ENCODE measurements at regions not wholly inside any gene's neighbourhood (a gene's known extent, or its start where the extent isn't known, plus 50 kb on each side); places are given as distances from the start of the nearest gene placed in this dataset.

DNA sequence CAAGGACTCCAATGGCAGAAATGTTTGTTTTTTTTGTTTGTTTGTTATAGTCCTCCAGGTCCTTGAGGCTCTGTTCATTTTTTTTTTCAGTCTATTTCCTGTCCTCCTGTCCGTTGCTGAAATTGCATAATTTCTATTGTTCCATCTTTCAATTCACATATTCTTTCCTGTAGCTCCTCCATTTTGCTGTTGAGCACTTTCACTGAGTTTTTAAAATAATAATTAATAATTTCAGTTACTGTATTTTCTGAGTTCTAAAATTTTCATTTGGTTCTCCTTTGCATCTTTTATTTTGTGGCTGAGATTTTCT is 202.3 kb upstream of the AGR3 start:
- Histone ChIP-seq H3K4me1 (no peaks in the 10 kb centered on the region), H3K36me3 (no peaks in the 10 kb centered on the region), H3K4me3 (no peak overlapping the region), H3K27ac (no peak overlapping the region), H3K9me3 (no peaks in the 10 kb centered on the region), H3K27me3 (no peaks in the 10 kb centered on the region)
- TF ChIP-seq CTCF (IDR thresholded peaks at IDR 0.05) (no peak), EP300 (IDR thresholded peaks at IDR 0.05) (no peak), POLR2A (IDR thresholded peaks at IDR 0.05) (no peak), POLR2AphosphoS5 (IDR thresholded peaks at IDR 0.05) (no peak)
- 40 to 74% methylated on average over 1 of the region's 1 CpG for WGBS, 2 donors
- DNase-seq (no peak), ATAC-seq (ENCODE audit: low FRiP score in 2 of 2) (no peak)

DNA sequence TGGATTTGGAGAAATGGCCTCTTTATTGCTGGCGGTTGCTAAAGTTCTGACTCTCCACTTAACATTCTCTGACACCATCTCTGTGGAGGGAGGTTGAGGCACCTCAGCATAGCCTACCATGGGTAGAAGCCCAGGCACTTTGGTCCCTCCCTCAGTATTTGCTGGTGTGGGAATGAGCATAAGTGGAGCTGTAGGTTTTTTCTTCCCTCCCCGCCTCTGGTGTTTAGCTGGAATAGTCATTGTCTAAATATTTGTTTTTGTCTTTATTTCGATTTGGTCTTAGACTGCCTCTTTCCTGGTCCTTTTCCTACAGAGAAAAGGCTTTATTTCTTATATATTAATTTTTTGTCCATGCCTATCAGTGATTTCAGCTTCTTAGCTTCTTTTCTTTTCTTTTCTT is 203.4 kb upstream of the AGR3 start:
- H3K4me3 ChIP-seq, result no peak overlapping the region
- WGBS, 2 donors, result 81 to 83% methylated on average over 3 of the region's 3 CpGs
- H3K4me1 ChIP-seq, result no peaks in the 10 kb centered on the region
- no peak for TF ChIP-seq CTCF (IDR thresholded peaks at IDR 0.05)
- no peaks in the 10 kb centered on the region for H3K9me3 ChIP-seq
- DNase-seq, result no peak
- H3K36me3 ChIP-seq, result no peaks in the 10 kb centered on the region
- no peak for ATAC-seq (ENCODE audit: low FRiP score in 2 of 2)
- no peaks in the 10 kb centered on the region for H3K27me3 ChIP-seq
- H3K27ac ChIP-seq, result no peak overlapping the region

GRCh38 chr7:17086403-17086802 is 204.6 kb upstream of the AGR3 start:
- WGBS, 2 donors, result 68 to 75% methylated on average over 5 of the region's 5 CpGs
- Histone ChIP-seq H3K27me3 (no peaks in the 10 kb centered on the region), H3K9me3 (no peaks in the 10 kb centered on the region), H3K36me3 (no peaks in the 10 kb centered on the region), H3K27ac (no peak overlapping the region), H3K4me3 (no peak overlapping the region), H3K4me1 (no peaks in the 10 kb centered on the region)
- ATAC-seq (ENCODE audit: low FRiP score in 2 of 2) (no peak), DNase-seq (no peak)
- no peak for TF ChIP-seq POLR2AphosphoS5 (IDR thresholded peaks at IDR 0.05)
- no peak for TF ChIP-seq EP300 (IDR thresholded peaks at IDR 0.05)
- TF ChIP-seq CTCF (IDR thresholded peaks at IDR 0.05), result no peak
- TF ChIP-seq POLR2A (IDR thresholded peaks at IDR 0.05), result no peak

- peaks cover 0 to 8% (median 0%) of the 10 kb centered on the region in 4 donors for H3K4me1 ChIP-seq
- DNase-seq (no peak), ATAC-seq (ENCODE audit: low FRiP score in 2 of 2) (no peak)
- no peaks in the 10 kb centered on the region for H3K27me3 ChIP-seq
- 89 to 94% methylated on average over 2 of the region's 2 CpGs for WGBS, 2 donors
- H3K4me3 ChIP-seq, result no peak overlapping the region
- H3K27ac ChIP-seq, result no peak overlapping the region
- no peak for TF ChIP-seq POLR2AphosphoS5 (IDR thresholded peaks at IDR 0.05)
- no peak for TF ChIP-seq CTCF (IDR thresholded peaks at IDR 0.05)
- no peak for TF ChIP-seq POLR2A (IDR thresholded peaks at IDR 0.05)
- no peak for TF ChIP-seq EP300 (IDR thresholded peaks at IDR 0.05)
- H3K36me3 ChIP-seq, result no peaks in the 10 kb centered on the region
- H3K9me3 ChIP-seq, result no peaks in the 10 kb centered on the region
Observed at GRCh38 chr7:17090751-17091150, 207.7 kb upstream of the AHR start.

GRCh38 chr7:17093461-17093860 is 205.0 kb upstream of the AHR start:
- H3K27me3 ChIP-seq, result no peaks in the 10 kb centered on the region
- H3K36me3 ChIP-seq, result no peaks in the 10 kb centered on the region
- 67 to 71% methylated on average over 3 of the region's 3 CpGs for WGBS, 2 donors
- H3K9me3 ChIP-seq, result no peaks in the 10 kb centered on the region
- peaks cover 3 to 25% (median 14%) of the 10 kb centered on the region in 4 donors for H3K4me1 ChIP-seq
- DNase-seq (no peak), ATAC-seq (ENCODE audit: low FRiP score in 2 of 2) (no peak)
- TF ChIP-seq POLR2A (IDR thresholded peaks at IDR 0.05), result no peak
- TF ChIP-seq EP300 (IDR thresholded peaks at IDR 0.05), result no peak
- TF ChIP-seq POLR2AphosphoS5 (IDR thresholded peaks at IDR 0.05), result no peak
- TF ChIP-seq CTCF (IDR thresholded peaks at IDR 0.05), result no peak
- no peak overlapping the region for H3K27ac ChIP-seq
- H3K4me3 ChIP-seq, result no peak overlapping the region
